Keratinocyte (primary cell): ENCODE measurements at regions not wholly inside any gene's neighbourhood (a gene's known extent, or its start where the extent isn't known, plus 50 kb on each side); places are given as distances from the start of the nearest gene placed in this dataset.

Experiments used
- DNase-seq: peaks from one replicate; pipeline ENCODE4 v3.0.0-alpha.2; 2011; ENCODE audit warnings: low read depth, missing footprints, low spot score
- FAIRE-seq: peaks from 2 replicates; lab custom pipeline; 2011; peaks lifted over from hg19 to GRCh38; lab: Jason Lieb, UNC
- H2AFZ ChIP-seq: 2 replicates; pipeline ENCODE4 v1.6.0; 2012; ENCODE audit warnings: low read length, control low read depth, inconsistent platforms; ENCODE audit not compliant: control insufficient read depth
- H3K27ac ChIP-seq: 2 replicates; pipeline ENCODE4 v1.5.1; 2011; ENCODE audit warnings: low read length; ENCODE audit not compliant: control insufficient read depth, insufficient read depth
- H3K27me3 ChIP-seq: 3 replicates; pipeline ENCODE4 v1.6.0; 2011; ENCODE audit warnings: low read length; ENCODE audit not compliant: control insufficient read depth, insufficient read depth; ENCODE audit errors: extremely low read depth
- H3K36me3 ChIP-seq, 2 experiments: 2 replicates in 1 of 2; 3 replicates in 1 of 2; pipeline ENCODE4 v1.5.1; 2011; ENCODE audit warnings: low read length in 2 of 2, mild to moderate bottlenecking in 1 of 2; ENCODE audit not compliant: control insufficient read depth in 2 of 2, insufficient read depth in 2 of 2; ENCODE audit errors: extremely low read depth in 1 of 2
- H3K4me1 ChIP-seq: 3 replicates; pipeline ENCODE4 v1.5.1; 2011; ENCODE audit warnings: low read length; ENCODE audit not compliant: control insufficient read depth, insufficient read depth; ENCODE audit errors: extremely low read depth
- H3K4me2 ChIP-seq: 3 replicates; pipeline ENCODE4 v1.6.0; 2011; ENCODE audit warnings: low read depth, low read length; ENCODE audit not compliant: control insufficient read depth, insufficient read depth; ENCODE audit errors: extremely low read depth
- H3K4me3 ChIP-seq, 3 experiments: fragments of 200-600 bp in 1 of 3; sonication (generic) in 1 of 3; 2 replicates in 2 of 3; 3 replicates in 1 of 3; pipeline ENCODE4 v1.5.1; 2011 to 2016; ENCODE audit warnings: low read length in 3 of 3, mild to moderate bottlenecking in 3 of 3, control low read depth in 2 of 3, inconsistent platforms in 1 of 3, low read depth in 1 of 3, mixed read lengths in 1 of 3, mixed run types in 1 of 3, moderate library complexity in 1 of 3; ENCODE audit not compliant: control insufficient read depth in 2 of 3, insufficient read depth in 2 of 3; ENCODE audit errors: extremely low read depth in 1 of 3
- H3K79me2 ChIP-seq: 2 replicates; pipeline ENCODE4 v1.6.0; 2012; ENCODE audit warnings: low read length; ENCODE audit not compliant: control insufficient read depth, insufficient read depth
- H3K9ac ChIP-seq: 3 replicates; pipeline ENCODE4 v1.6.0; 2011; ENCODE audit warnings: low read length; ENCODE audit not compliant: control insufficient read depth, insufficient read depth; ENCODE audit errors: extremely low read depth
- H3K9me1 ChIP-seq: 3 replicates; pipeline ENCODE4 v1.6.0; 2011; ENCODE audit warnings: low read length; ENCODE audit not compliant: control insufficient read depth, insufficient read depth; ENCODE audit errors: extremely low read depth
- H3K9me3 ChIP-seq: 2 replicates; pipeline ENCODE4 v1.5.1; 2012; ENCODE audit warnings: low read depth, low read length; ENCODE audit not compliant: control insufficient read depth
- H4K20me1 ChIP-seq: 3 replicates; pipeline ENCODE4 v1.6.0; 2011; ENCODE audit warnings: low read length; ENCODE audit not compliant: control insufficient read depth, insufficient read depth; ENCODE audit errors: extremely low read depth
- EZH2 ChIP-seq: IDR thresholded peaks from one replicate; pipeline ENCODE4 v1.6.1; 2012; ENCODE audit warnings: inconsistent platforms, mild to moderate bottlenecking, low read length, moderate library complexity
- dilution Hi-C: fragments of 300-500 bp; cut with MboI; formaldehyde crosslinking; loops from one replicate; pipeline ENCODE4 v1.7.0; 2020; ENCODE audit warnings: low sequenced_read_pairs; ENCODE audit not compliant: extremely low pct_ligation_motif_present
- TF ChIP-seq, protein P1 (sequence below), 3 experiments: IDR thresholded peaks in 1 of 3; conservative IDR thresholded peaks in 1 of 3; optimal IDR thresholded peaks in 1 of 3; 2 replicates in 2 of 3; 3 replicates in 1 of 3; pipeline versions ENCODE3 to v1.5.1; 2011; ENCODE audit warnings: low read length in 3 of 3, mild to moderate bottlenecking in 3 of 3, moderate library complexity in 2 of 3, control low read depth in 1 of 3, inconsistent platforms in 1 of 3; ENCODE audit not compliant: insufficient read depth in 2 of 3; ENCODE audit errors: extremely low read depth in 1 of 3

DNA sequence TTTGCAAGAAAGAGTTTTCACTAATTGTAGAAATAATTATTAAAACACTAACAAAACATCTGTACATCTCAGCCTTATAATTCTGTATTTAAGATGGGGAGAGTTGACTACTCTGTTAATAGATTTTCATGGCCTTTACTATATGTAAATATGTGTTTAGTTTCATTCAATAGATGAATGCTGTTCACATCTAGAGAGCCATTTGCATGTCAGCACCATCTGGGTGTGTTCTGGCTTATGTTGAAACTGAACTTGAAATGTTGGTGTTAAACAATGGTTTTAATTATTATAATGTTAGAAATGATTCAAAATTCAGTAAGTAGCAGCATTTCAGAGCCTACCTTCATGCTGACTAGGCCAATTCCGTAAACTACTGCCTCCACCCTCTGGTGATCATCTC lies 102.5 kb upstream of the ADAD1 start:
- peaks cover 0 to 8% of the 10 kb centered on the region in 2 experiments for H3K36me3 ChIP-seq
- H3K4me2 ChIP-seq, result no peak overlapping the region
- TF ChIP-seq EZH2, result no peak
- TF ChIP-seq, protein P1, sequence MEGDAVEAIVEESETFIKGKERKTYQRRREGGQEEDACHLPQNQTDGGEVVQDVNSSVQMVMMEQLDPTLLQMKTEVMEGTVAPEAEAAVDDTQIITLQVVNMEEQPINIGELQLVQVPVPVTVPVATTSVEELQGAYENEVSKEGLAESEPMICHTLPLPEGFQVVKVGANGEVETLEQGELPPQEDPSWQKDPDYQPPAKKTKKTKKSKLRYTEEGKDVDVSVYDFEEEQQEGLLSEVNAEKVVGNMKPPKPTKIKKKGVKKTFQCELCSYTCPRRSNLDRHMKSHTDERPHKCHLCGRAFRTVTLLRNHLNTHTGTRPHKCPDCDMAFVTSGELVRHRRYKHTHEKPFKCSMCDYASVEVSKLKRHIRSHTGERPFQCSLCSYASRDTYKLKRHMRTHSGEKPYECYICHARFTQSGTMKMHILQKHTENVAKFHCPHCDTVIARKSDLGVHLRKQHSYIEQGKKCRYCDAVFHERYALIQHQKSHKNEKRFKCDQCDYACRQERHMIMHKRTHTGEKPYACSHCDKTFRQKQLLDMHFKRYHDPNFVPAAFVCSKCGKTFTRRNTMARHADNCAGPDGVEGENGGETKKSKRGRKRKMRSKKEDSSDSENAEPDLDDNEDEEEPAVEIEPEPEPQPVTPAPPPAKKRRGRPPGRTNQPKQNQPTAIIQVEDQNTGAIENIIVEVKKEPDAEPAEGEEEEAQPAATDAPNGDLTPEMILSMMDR (optimal IDR thresholded peaks at IDR 0.05 in 1 of 3, IDR thresholded peaks at IDR 0.05 in 1 of 3, conservative IDR thresholded peaks at IDR 0.05 in 1 of 3; ENCODE audit: extremely low read depth in 1 of 3, insufficient read depth in 2 of 3, low read length in 3 of 3), result no peak
- no peaks in the 10 kb centered on the region for H3K4me1 ChIP-seq
- H3K9ac ChIP-seq, result no peak overlapping the region
- H3K4me3 ChIP-seq, result no peak overlapping the region
- no peak overlapping the region for H3K27ac ChIP-seq
- no peak for DNase-seq
- dilution Hi-C loops, result no loop called here
- no peak for FAIRE-seq
- no peaks in the 10 kb centered on the region for H3K9me3 ChIP-seq
- no peaks in the 10 kb centered on the region for H3K27me3 ChIP-seq
- H2AFZ ChIP-seq, result no peak overlapping the region
- H3K79me2 ChIP-seq, result no peaks in the 10 kb centered on the region
- no peaks in the 10 kb centered on the region for H4K20me1 ChIP-seq
- no peaks in the 10 kb centered on the region for H3K9me1 ChIP-seq

DNA sequence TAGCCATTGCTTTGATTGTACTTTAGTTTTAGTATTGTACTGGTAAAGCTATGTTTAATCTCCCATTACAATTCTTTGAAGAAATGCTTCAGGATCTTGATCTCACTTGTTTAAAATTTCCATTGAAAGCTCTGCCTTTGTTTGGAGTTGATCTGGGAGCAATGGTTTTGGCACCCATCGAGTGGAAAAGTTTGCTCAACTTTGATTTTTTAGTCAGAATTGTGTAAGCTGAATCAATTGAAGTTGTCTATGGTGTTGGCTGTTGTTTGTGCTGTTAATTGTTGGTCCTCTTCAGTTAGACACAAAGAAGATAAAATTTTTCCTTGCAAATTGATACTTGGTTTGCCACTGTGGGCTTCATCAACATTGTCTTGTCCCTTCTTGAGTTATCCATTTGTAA lies 99.8 kb upstream of the ADAD1 start:
- TF ChIP-seq, protein P1 (optimal IDR thresholded peaks at IDR 0.05 in 1 of 3, IDR thresholded peaks at IDR 0.05 in 1 of 3, conservative IDR thresholded peaks at IDR 0.05 in 1 of 3; ENCODE audit: extremely low read depth in 1 of 3, insufficient read depth in 2 of 3, low read length in 3 of 3), result no peak
- TF ChIP-seq EZH2, result no peak
- peaks cover 0 to 5% of the 10 kb centered on the region in 2 experiments for H3K36me3 ChIP-seq

More for the DNA sequence above, 99.8 kb upstream of the ADAD1 start:
- Histone ChIP-seq H3K27me3 (no peaks in the 10 kb centered on the region), H3K4me2 (no peak overlapping the region), H3K9me3 (no peaks in the 10 kb centered on the region), H3K9ac (no peak overlapping the region), H3K9me1 (no peaks in the 10 kb centered on the region), H3K4me3 (no peak overlapping the region), H3K4me1 (no peaks in the 10 kb centered on the region), H2AFZ (no peak overlapping the region), H3K79me2 (no peaks in the 10 kb centered on the region), H4K20me1 (no peaks in the 10 kb centered on the region), H3K27ac (no peak overlapping the region)
- dilution Hi-C loops, result no loop called here
- FAIRE-seq, result no peak
- DNase-seq, result no peak
